NB4 (cell line): ENCODE measurements at regions not wholly inside any gene's neighbourhood (a gene's known extent, or its start where the extent isn't known, plus 50 kb on each side); places are given as distances from the start of the nearest gene placed in this dataset.

ENCODE experiments used
- CTCF ChIP-seq: IDR thresholded peaks from one replicate; pipeline ENCODE4 v1.5.1; 2012; ENCODE audit warnings: low read depth, low read length
- MAX ChIP-seq: IDR thresholded peaks from 2 replicates; pipeline ENCODE4 v1.6.1; 2011; ENCODE audit warnings: low read depth, low read length
- POLR2A ChIP-seq: IDR thresholded peaks from 2 replicates; pipeline ENCODE4 v1.6.1; 2011; ENCODE audit warnings: mild to moderate bottlenecking; ENCODE audit not compliant: insufficient read length; ENCODE audit errors: extremely low read depth

- TF ChIP-seq CTCF: no peak
- no peak for TF ChIP-seq MAX
- TF ChIP-seq POLR2A: no peak
Observed at GRCh38 chr4:136457577-136457976, 1074.7 kb downstream of the PCDH18 start.
